Gastroesophageal sphincter (tissue), 4 donors: ENCODE measurements at regions not wholly inside any gene's neighbourhood (a gene's known extent, or its start where the extent isn't known, plus 50 kb on each side); places are given as distances from the start of the nearest gene placed in this dataset.
"Not testable (repeated sequence)": the region's sequence is repeated elsewhere in the genome, so short reads cannot be mapped to it uniquely, and the experiment has no call there.

Experiments
- ATAC-seq: fragments of 150-250 bp; one replicate; pipeline ENCODE4 v1.9.1; 2016; ENCODE audit warnings: mild to moderate bottlenecking, moderate library complexity
- H3K27ac ChIP-seq, 4 donors: fragments of 200-600 bp; sonication (generic) in 3 of 4; 1 replicate in 3 of 4; 2 replicates in 1 of 4; pipeline ENCODE4 v1.5.1; 2016 to 2019
- H3K27me3 ChIP-seq: fragments of 200-600 bp; sonication (generic); one replicate; pipeline ENCODE4 v1.5.1; 2019
- H3K36me3 ChIP-seq, 2 donors: fragments of 200-600 bp; sonication (generic); one replicate each; pipeline ENCODE4 v1.5.1; 2019; ENCODE audit warnings: control low read depth in 1 of 2
- H3K4me1 ChIP-seq, 3 donors: fragments of 200-600 bp; sonication (generic); 1 replicate in 2 of 3; 2 replicates in 1 of 3; pipeline ENCODE4 v1.5.1; 2016 to 2019; ENCODE audit warnings: control low read depth in 2 of 3
- H3K4me3 ChIP-seq, 2 donors: fragments of 200-600 bp; sonication (generic); one replicate each; pipeline ENCODE4 v1.5.1; 2019; ENCODE audit warnings: mild to moderate bottlenecking in 1 of 2, moderate library complexity in 1 of 2
- H3K9me3 ChIP-seq, 3 donors: fragments of 200-600 bp; sonication (generic); one replicate each; pipeline ENCODE4 v1.5.1; 2017 to 2019; ENCODE audit warnings: control low read depth in 2 of 3
- EP300 ChIP-seq: sonication (generic); formaldehyde crosslinking; IDR thresholded peaks from one replicate; pipeline ENCODE4 v1.6.1; 2017; ENCODE audit warnings: antibody characterized with exemption, mild to moderate bottlenecking
- POLR2A ChIP-seq, 2 donors: fragments of 450-650 bp; IDR thresholded peaks; one replicate each; pipeline ENCODE4 v1.6.1; 2017; ENCODE audit warnings: antibody characterized with exemption in 2 of 2, mild to moderate bottlenecking in 2 of 2, moderate library complexity in 1 of 2
- POLR2AphosphoS5 ChIP-seq: sonication (generic); formaldehyde crosslinking; IDR thresholded peaks from one replicate; pipeline ENCODE4 v1.6.1; 2017; ENCODE audit warnings: antibody characterized with exemption
- WGBS, 2 donors: methylation state at CpG; one replicate each; pipeline ENCODE4 v1.1.5; 2018; ENCODE audit warnings: low coverage in 1 of 2; 5-methylcytosine and 5-hydroxymethylcytosine counted together
- TF ChIP-seq, protein P1 (sequence below), 4 experiments: fragments of 200-600 bp in 2 of 4; fragments of 450-650 bp in 2 of 4; sonication (generic) in 1 of 4; IDR thresholded peaks; one replicate each; pipeline ENCODE4 v1.5.1; 2017 to 2019; ENCODE audit warnings: antibody characterized with exemption in 4 of 4, mild to moderate bottlenecking in 2 of 4, moderate library complexity in 2 of 4

- Histone ChIP-seq H3K27ac (no peak overlapping the region), H3K36me3 (no peaks in the 10 kb centered on the region), H3K4me1 (no peaks in the 10 kb centered on the region), H3K4me3 (no peak overlapping the region), H3K9me3 (no peaks in the 10 kb centered on the region), H3K27me3 (no peaks in the 10 kb centered on the region)
- 58 to 68% methylated on average over 1 of the region's 1 CpG for WGBS, 2 donors
- TF ChIP-seq POLR2AphosphoS5: no peak
- TF ChIP-seq POLR2A (IDR thresholded peaks at IDR 0.05): no peak
- TF ChIP-seq, protein P1, sequence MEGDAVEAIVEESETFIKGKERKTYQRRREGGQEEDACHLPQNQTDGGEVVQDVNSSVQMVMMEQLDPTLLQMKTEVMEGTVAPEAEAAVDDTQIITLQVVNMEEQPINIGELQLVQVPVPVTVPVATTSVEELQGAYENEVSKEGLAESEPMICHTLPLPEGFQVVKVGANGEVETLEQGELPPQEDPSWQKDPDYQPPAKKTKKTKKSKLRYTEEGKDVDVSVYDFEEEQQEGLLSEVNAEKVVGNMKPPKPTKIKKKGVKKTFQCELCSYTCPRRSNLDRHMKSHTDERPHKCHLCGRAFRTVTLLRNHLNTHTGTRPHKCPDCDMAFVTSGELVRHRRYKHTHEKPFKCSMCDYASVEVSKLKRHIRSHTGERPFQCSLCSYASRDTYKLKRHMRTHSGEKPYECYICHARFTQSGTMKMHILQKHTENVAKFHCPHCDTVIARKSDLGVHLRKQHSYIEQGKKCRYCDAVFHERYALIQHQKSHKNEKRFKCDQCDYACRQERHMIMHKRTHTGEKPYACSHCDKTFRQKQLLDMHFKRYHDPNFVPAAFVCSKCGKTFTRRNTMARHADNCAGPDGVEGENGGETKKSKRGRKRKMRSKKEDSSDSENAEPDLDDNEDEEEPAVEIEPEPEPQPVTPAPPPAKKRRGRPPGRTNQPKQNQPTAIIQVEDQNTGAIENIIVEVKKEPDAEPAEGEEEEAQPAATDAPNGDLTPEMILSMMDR (IDR thresholded peaks at IDR 0.05): no peak
- ATAC-seq: no peak
These were observed 932.2 kb upstream of the LRFN5 start for GRCh38 chr14:40674502-40674901.

GRCh38 chr14:40656311-40656710 lies 950.4 kb upstream of the LRFN5 start:
- Histone ChIP-seq H3K4me1 (no peaks in the 10 kb centered on the region), H3K4me3 (no peak overlapping the region), H3K9me3 (no peaks in the 10 kb centered on the region), H3K27me3 (no peaks in the 10 kb centered on the region), H3K27ac (no peak overlapping the region), H3K36me3 (no peaks in the 10 kb centered on the region)
- ATAC-seq: no peak
- TF ChIP-seq EP300 (no peak), POLR2AphosphoS5 (no peak), POLR2A (IDR thresholded peaks at IDR 0.05) (no peak)
- TF ChIP-seq, protein P1 (IDR thresholded peaks at IDR 0.05): no peak

DNA sequence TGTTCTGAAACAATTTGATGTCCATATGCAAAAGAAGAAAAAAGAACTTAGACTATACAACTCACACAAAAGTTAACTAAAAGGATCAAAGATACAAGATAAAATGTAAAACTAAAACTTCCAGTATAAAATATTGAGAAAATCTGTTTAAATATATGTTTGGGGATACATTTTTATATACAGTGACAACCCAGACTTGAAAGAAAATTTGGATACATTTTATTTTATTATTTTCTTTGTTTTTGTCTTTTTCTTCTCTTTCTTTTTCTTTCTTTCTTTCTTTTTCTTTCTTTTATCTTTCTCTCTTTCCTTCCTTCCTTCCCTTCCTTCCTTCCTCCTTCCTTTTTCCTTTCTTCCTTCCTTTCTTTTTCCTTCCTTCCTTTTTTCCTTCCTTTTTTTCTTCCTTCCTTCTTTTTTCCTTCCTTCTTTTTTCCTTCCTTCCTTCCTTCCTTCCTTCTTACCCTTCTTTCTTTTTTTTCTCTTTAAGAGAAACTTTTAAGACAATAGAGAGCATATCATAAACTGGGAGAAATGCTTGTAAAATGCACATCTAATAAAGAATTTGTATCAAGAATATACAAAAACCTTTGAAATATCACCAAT lies 954.5 kb upstream of the LRFN5 start:
- Histone ChIP-seq H3K36me3 (no peaks in the 10 kb centered on the region), H3K4me1 (no peaks in the 10 kb centered on the region), H3K27me3 (no peaks in the 10 kb centered on the region), H3K27ac (no peak overlapping the region), H3K4me3 (no peak overlapping the region), H3K9me3 (no peaks in the 10 kb centered on the region)
- ATAC-seq: no peak
- TF ChIP-seq EP300: no peak
- TF ChIP-seq POLR2A (IDR thresholded peaks at IDR 0.05): no peak
- TF ChIP-seq POLR2AphosphoS5: no peak
- TF ChIP-seq, protein P1 (IDR thresholded peaks at IDR 0.05): no peak

DNA sequence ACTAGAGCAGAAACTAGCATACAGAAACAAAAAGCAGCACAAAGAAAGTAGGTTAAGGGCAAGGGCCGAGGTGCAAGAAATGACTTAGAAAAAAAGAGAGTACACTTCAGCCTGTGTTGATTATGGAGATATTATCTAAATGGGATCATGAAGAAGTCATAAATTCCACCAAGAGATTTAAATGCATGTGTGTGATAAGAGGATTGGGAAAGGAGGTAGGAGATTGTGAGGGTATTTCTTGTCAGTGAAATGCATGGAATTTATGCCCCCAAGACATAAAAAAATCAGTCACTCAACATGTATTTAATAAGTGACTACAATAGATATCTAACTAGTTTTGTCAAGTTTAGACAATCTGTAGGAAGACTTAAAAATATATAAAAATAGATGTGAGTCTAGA lies 976.2 kb upstream of the LRFN5 start:
- Histone ChIP-seq H3K36me3 (no peaks in the 10 kb centered on the region), H3K9me3 (no peaks in the 10 kb centered on the region), H3K27me3 (no peaks in the 10 kb centered on the region), H3K27ac (no peak overlapping the region), H3K4me1 (no peaks in the 10 kb centered on the region), H3K4me3 (no peak overlapping the region)
- TF ChIP-seq, protein P1 (IDR thresholded peaks at IDR 0.05): no peak
- TF ChIP-seq EP300: no peak
- TF ChIP-seq POLR2AphosphoS5: no peak
- no peak for TF ChIP-seq POLR2A (IDR thresholded peaks at IDR 0.05)
- 73 to 83% methylated on average over 1 of the region's 1 CpG for WGBS, 2 donors
- no peak for ATAC-seq

GRCh38 chr14:40629551-40630137 lies 977.0 kb upstream of the LRFN5 start:
- 97% methylated on average over 12 of the region's 44 CpGs; no CpG with 5 or more reads in 1 of the 2 donors for WGBS, 2 donors
- H3K4me3 ChIP-seq, H3K9me3 ChIP-seq, ATAC-seq, H3K36me3 ChIP-seq, H3K27ac ChIP-seq, H3K27me3 ChIP-seq, H3K4me1 ChIP-seq: not testable (repeated sequence)
